Skeletal muscle cell (primary cell): ENCODE measurements at regions not wholly inside any gene's neighbourhood (a gene's known extent, or its start where the extent isn't known, plus 50 kb on each side); places are given as distances from the start of the nearest gene placed in this dataset.
A peak's percentile ranks its signal among the peaks of the same experiment; 100 is the strongest.

Source experiments
- DNase-seq: peaks from one replicate; pipeline ENCODE4 v3.0.0-alpha.2; 2010; ENCODE audit warnings: low read depth
- H3K4me3 ChIP-seq: 2 replicates; pipeline ENCODE4 v1.5.1; 2011; ENCODE audit warnings: low read depth, mild to moderate bottlenecking, control low read depth, low read length, moderate library complexity

- H3K4me3 ChIP-seq: no peak overlapping the region
- no peak for DNase-seq
Observed at GRCh38 chr4:123618606-123619005, 222.0 kb downstream of the SPRY1 start.

GRCh38 chr4:123619326-123619725 lies 222.7 kb downstream of the SPRY1 start:
- DNase-seq: no peak
- H3K4me3 ChIP-seq: no peak overlapping the region

GRCh38 chr4:123619895-123620294 lies 223.3 kb downstream of the SPRY1 start:
- no peak for DNase-seq

GRCh38 chr4:123621072-123621705 lies 224.6 kb downstream of the SPRY1 start:
- DNase-seq: no peak
- no peak overlapping the region for H3K4me3 ChIP-seq

More at GRCh38 chr4:123619895-123620294, 223.3 kb downstream of the SPRY1 start:
- no peak overlapping the region for H3K4me3 ChIP-seq

- no peak overlapping the region for H3K4me3 ChIP-seq
- no peak for DNase-seq
Observed at GRCh38 chr4:123622572-123622971, 226.0 kb downstream of the SPRY1 start.

- no peak overlapping the region for H3K4me3 ChIP-seq
Observed at GRCh38 chr4:123623611-123624010, 227.0 kb downstream of the SPRY1 start.

GRCh38 chr4:123624959-123625358 lies 228.4 kb downstream of the SPRY1 start:
- H3K4me3 ChIP-seq: no peak overlapping the region
- DNase-seq: no peak

More at GRCh38 chr4:123623611-123624010, 227.0 kb downstream of the SPRY1 start:
- no peak for DNase-seq

- no peak overlapping the region for H3K4me3 ChIP-seq
- no peak for DNase-seq
Observed at GRCh38 chr4:123628288-123628687, 231.7 kb downstream of the SPRY1 start.

GRCh38 chr4:123631786-123632692 lies 235.4 kb downstream of the SPRY1 start:
- H3K4me3 ChIP-seq: no peak overlapping the region
- peak; percentile 26 for DNase-seq

- H3K4me3 ChIP-seq: no peak overlapping the region
- no peak for DNase-seq
Observed at GRCh38 chr4:123632693-123633030, 236.1 kb downstream of the SPRY1 start.

GRCh38 chr4:123638834-123639233 lies 242.2 kb downstream of the SPRY1 start:
- H3K4me3 ChIP-seq: no peak overlapping the region
- DNase-seq: no peak

- no peak overlapping the region for H3K4me3 ChIP-seq
- no peak for DNase-seq
Observed at GRCh38 chr4:123640271-123640670, 243.7 kb downstream of the SPRY1 start.

- no peak overlapping the region for H3K4me3 ChIP-seq
- no peak for DNase-seq
Observed at GRCh38 chr4:123640824-123641223, 244.2 kb downstream of the SPRY1 start.

GRCh38 chr4:123643691-123644090 lies 247.1 kb downstream of the SPRY1 start:
- DNase-seq: no peak
- no peak overlapping the region for H3K4me3 ChIP-seq

- DNase-seq: no peak
- no peak overlapping the region for H3K4me3 ChIP-seq
Observed at GRCh38 chr4:123649250-123649644, 252.7 kb downstream of the SPRY1 start.

- H3K4me3 ChIP-seq: no peak overlapping the region
- peak; percentile 31 for DNase-seq
Observed at GRCh38 chr4:123649645-123650391, 253.2 kb downstream of the SPRY1 start.

GRCh38 chr4:123651066-123651465 lies 254.5 kb downstream of the SPRY1 start:
- DNase-seq: no peak
- no peak overlapping the region for H3K4me3 ChIP-seq

- DNase-seq: no peak
- H3K4me3 ChIP-seq: no peak overlapping the region
Observed at GRCh38 chr4:123651536-123652180, 255.1 kb downstream of the SPRY1 start.

GRCh38 chr4:123652476-123652875 lies 255.9 kb downstream of the SPRY1 start:
- DNase-seq: no peak

GRCh38 chr4:123653236-123653635 lies 256.6 kb downstream of the SPRY1 start:
- DNase-seq: no peak

More at GRCh38 chr4:123652476-123652875, 255.9 kb downstream of the SPRY1 start:
- H3K4me3 ChIP-seq: no peak overlapping the region

More at GRCh38 chr4:123653236-123653635, 256.6 kb downstream of the SPRY1 start:
- no peak overlapping the region for H3K4me3 ChIP-seq
